Sigmoid colon (tissue), 6 donors: ENCODE measurements at regions not wholly inside any gene's neighbourhood (a gene's known extent, or its start where the extent isn't known, plus 50 kb on each side); places are given as distances from the start of the nearest gene placed in this dataset.

Experiments
- DNase-seq: peaks from one replicate; pipeline ENCODE4 v3.0.0-alpha.2; 2019
- H3K27ac ChIP-seq, 4 donors: fragments of 200-600 bp; sonication (generic); one replicate each; pipeline ENCODE4 v1.5.1; 2016 to 2019; ENCODE audit warnings: mild to moderate bottlenecking in 1 of 4
- H3K27me3 ChIP-seq, 3 donors: fragments of 200-600 bp; sonication (generic); one replicate each; pipeline ENCODE4 v1.5.1; 2019; ENCODE audit warnings: mild to moderate bottlenecking in 1 of 3
- H3K36me3 ChIP-seq, 4 donors: fragments of 200-600 bp; sonication (generic); one replicate each; pipeline ENCODE4 v1.5.1; 2016 to 2019
- H3K4me1 ChIP-seq, 4 donors: fragments of 200-600 bp; sonication (generic); one replicate each; pipeline ENCODE4 v1.5.1; 2017 to 2019
- H3K4me3 ChIP-seq, 4 donors: fragments of 200-600 bp; sonication (generic); one replicate each; pipeline ENCODE4 v1.5.1; 2017 to 2019; ENCODE audit warnings: mild to moderate bottlenecking in 2 of 4, moderate library complexity in 1 of 4
- H3K9me3 ChIP-seq, 4 donors: fragments of 200-600 bp in 3 of 4; sonication (generic) in 3 of 4; one replicate each; pipeline versions ENCODE4 v1.5.1 to v1.6.1; 2013 to 2019
- CTCF ChIP-seq, 4 experiments: fragments of 450-650 bp in 3 of 4; fragments of 200-600 bp in 1 of 4; IDR thresholded peaks; one replicate each; pipeline ENCODE4 v1.5.1; 2016 to 2019; ENCODE audit warnings: antibody characterized with exemption in 4 of 4, mild to moderate bottlenecking in 3 of 4, moderate library complexity in 2 of 4
- EP300 ChIP-seq, 4 donors: sonication (generic); formaldehyde crosslinking; IDR thresholded peaks; one replicate each; pipeline ENCODE4 v1.6.1; 2017; ENCODE audit warnings: antibody characterized with exemption in 4 of 4
- POLR2A ChIP-seq, 2 donors: fragments of 450-650 bp; IDR thresholded peaks; one replicate each; pipeline ENCODE4 v1.6.1; 2016; ENCODE audit warnings: antibody characterized with exemption in 2 of 2, mild to moderate bottlenecking in 2 of 2, moderate library complexity in 2 of 2
- POLR2AphosphoS5 ChIP-seq, 4 donors: sonication (generic); formaldehyde crosslinking; IDR thresholded peaks; one replicate each; pipeline ENCODE4 v1.6.1; 2017; ENCODE audit warnings: antibody characterized with exemption in 4 of 4
- WGBS, 2 donors: extraction: QIAGEN DNeasy Blood & Tissue Kit; methylation state at CpG; one replicate each; pipeline ENCODE4 v1.1.7; 2013; 5-methylcytosine and 5-hydroxymethylcytosine counted together
- intact Hi-C: fragments of 100-400 bp; cut with DNase I; formaldehyde crosslinking; loops from one replicate; pipeline ENCODE4 v1.15.1; 2023
- donor health status: healthy with polysubstance abuse.
- donor health status: healthy.

- no peak for DNase-seq
- no peak overlapping the region for H3K4me3 ChIP-seq
- TF ChIP-seq EP300 (IDR thresholded peaks at IDR 0.05) (no peak), POLR2AphosphoS5 (IDR thresholded peaks at IDR 0.05) (no peak), POLR2A (IDR thresholded peaks at IDR 0.05) (no peak), CTCF (IDR thresholded peaks at IDR 0.05) (no peak)
- no peak overlapping the region for H3K27ac ChIP-seq
- H3K9me3 ChIP-seq, result no peaks in the 10 kb centered on the region
- H3K4me1 ChIP-seq, result peaks cover 0 to 17% (median 6%) of the 10 kb centered on the region in 4 donors
- H3K27me3 ChIP-seq, result no peaks in the 10 kb centered on the region
- no peaks in the 10 kb centered on the region for H3K36me3 ChIP-seq
- 87 to 88% methylated on average over 21 of the region's 21 CpGs for WGBS, 2 donors
- intact Hi-C loops, result no loop called here
These were observed 75.1 kb upstream of the TWIST2 start for GRCh38 chr2:238772635-238773297.

GRCh38 chr2:238773472-238773871 is 74.4 kb upstream of the TWIST2 start:
- 92 to 93% methylated on average over 14 of the region's 14 CpGs for WGBS, 2 donors
- intact Hi-C loops, result no loop called here
- no peaks in the 10 kb centered on the region for H3K36me3 ChIP-seq
- TF ChIP-seq POLR2AphosphoS5 (IDR thresholded peaks at IDR 0.05) (no peak), POLR2A (IDR thresholded peaks at IDR 0.05) (no peak), EP300 (IDR thresholded peaks at IDR 0.05) (no peak), CTCF (IDR thresholded peaks at IDR 0.05) (no peak)
- H3K4me3 ChIP-seq, result no peak overlapping the region
- no peak overlapping the region for H3K27ac ChIP-seq
- DNase-seq, result no peak
- no peaks in the 10 kb centered on the region for H3K9me3 ChIP-seq
- H3K27me3 ChIP-seq, result no peaks in the 10 kb centered on the region
- peaks cover 0 to 17% (median 6%) of the 10 kb centered on the region in 4 donors for H3K4me1 ChIP-seq

GRCh38 chr2:238774071-238774470 is 73.8 kb upstream of the TWIST2 start:
- H3K27me3 ChIP-seq, result no peaks in the 10 kb centered on the region
- WGBS, 2 donors, result 88 to 90% methylated on average over 7 of the region's 7 CpGs
- no peaks in the 10 kb centered on the region for H3K9me3 ChIP-seq
- H3K36me3 ChIP-seq, result no peaks in the 10 kb centered on the region
- no peak for TF ChIP-seq POLR2A (IDR thresholded peaks at IDR 0.05)
- no peak for TF ChIP-seq POLR2AphosphoS5 (IDR thresholded peaks at IDR 0.05)
- peaks cover 0 to 17% (median 6%) of the 10 kb centered on the region in 4 donors for H3K4me1 ChIP-seq
- H3K27ac ChIP-seq, result no peak overlapping the region
- DNase-seq, result no peak
- H3K4me3 ChIP-seq, result no peak overlapping the region
- intact Hi-C loops, result no loop called here

GRCh38 chr2:238774980-238775509 is 72.8 kb upstream of the TWIST2 start:
- 29 to 70% methylated on average over 5 of the region's 5 CpGs for WGBS, 2 donors
- no peak for DNase-seq
- intact Hi-C loops, result no loop called here
- TF ChIP-seq POLR2AphosphoS5 (IDR thresholded peaks at IDR 0.05), result no peak
- no peak for TF ChIP-seq POLR2A (IDR thresholded peaks at IDR 0.05)
- no peak for TF ChIP-seq EP300 (IDR thresholded peaks at IDR 0.05)
- no peak for TF ChIP-seq CTCF (IDR thresholded peaks at IDR 0.05)
- no peak overlapping the region for H3K27ac ChIP-seq
- H3K36me3 ChIP-seq, result no peaks in the 10 kb centered on the region
- no peak overlapping the region for H3K4me3 ChIP-seq
- H3K4me1 ChIP-seq, result peaks cover 0 to 17% (median 6%) of the 10 kb centered on the region in 4 donors
- H3K9me3 ChIP-seq, result no peaks in the 10 kb centered on the region
- no peaks in the 10 kb centered on the region for H3K27me3 ChIP-seq

- Histone ChIP-seq H3K27me3 (no peaks in the 10 kb centered on the region), H3K27ac (no peak overlapping the region), H3K36me3 (no peaks in the 10 kb centered on the region), H3K4me1 (peaks cover 0 to 17% (median 6%) of the 10 kb centered on the region in 4 donors), H3K9me3 (no peaks in the 10 kb centered on the region), H3K4me3 (no peak overlapping the region)
- no peak for DNase-seq
- WGBS, 2 donors, result 70 to 88% methylated on average over 11 of the region's 11 CpGs
- intact Hi-C loops, result no loop called here
- TF ChIP-seq CTCF (IDR thresholded peaks at IDR 0.05), result no peak
- no peak for TF ChIP-seq POLR2A (IDR thresholded peaks at IDR 0.05)
- no peak for TF ChIP-seq EP300 (IDR thresholded peaks at IDR 0.05)
- no peak for TF ChIP-seq POLR2AphosphoS5 (IDR thresholded peaks at IDR 0.05)
These were observed 72.3 kb upstream of the TWIST2 start for GRCh38 chr2:238775591-238775990.
